HEK293T (cell line): ENCODE measurements at regions not wholly inside any gene's neighbourhood (a gene's known extent, or its start where the extent isn't known, plus 50 kb on each side); places are given as distances from the start of the nearest gene placed in this dataset.

ENCODE experiments used
- ELF4 ChIP-seq: fragments of 450-650 bp; IDR thresholded peaks from 2 replicates; pipeline ENCODE4 v1.6.1; 2017; ENCODE audit warnings: antibody characterized with exemption
- FOXA1 ChIP-seq: fragments of 450-650 bp; IDR thresholded peaks from 2 replicates; pipeline ENCODE4 v1.6.1; 2016; ENCODE audit warnings: mild to moderate bottlenecking
- FOXK2 ChIP-seq: fragments of 450-650 bp; IDR thresholded peaks from 2 replicates; pipeline ENCODE4 v1.6.1; 2016; ENCODE audit warnings: mild to moderate bottlenecking
- FOXM1 ChIP-seq: fragments of 450-650 bp; IDR thresholded peaks from 2 replicates; pipeline ENCODE4 v1.6.1; 2017; ENCODE audit warnings: mild to moderate bottlenecking, borderline replicate concordance
- L3MBTL2 ChIP-seq: fragments of 450-650 bp; conservative IDR thresholded peaks from 2 replicates; pipeline ENCODE4 v1.6.1; 2016; ENCODE audit warnings: mild to moderate bottlenecking
- LEF1 ChIP-seq: fragments of 450-650 bp; IDR thresholded peaks from 2 replicates; pipeline ENCODE4 v1.6.1; 2017; ENCODE audit warnings: mild to moderate bottlenecking, borderline replicate concordance
- SP1 ChIP-seq: fragments of 450-650 bp; IDR thresholded peaks from 2 replicates; pipeline ENCODE4 v1.6.1; 2017
- SUZ12 ChIP-seq: fragments of 450-650 bp; IDR thresholded peaks from 2 replicates; pipeline ENCODE4 v1.6.1; 2016; ENCODE audit warnings: mild to moderate bottlenecking
- ZNF384 ChIP-seq: fragments of 450-650 bp; IDR thresholded peaks from 2 replicates; pipeline ENCODE4 v1.6.1; 2016
- TF ChIP-seq, protein P1 (sequence below): fragments of 450-650 bp; IDR thresholded peaks from 2 replicates; pipeline ENCODE4 v1.6.1; 2016

DNA sequence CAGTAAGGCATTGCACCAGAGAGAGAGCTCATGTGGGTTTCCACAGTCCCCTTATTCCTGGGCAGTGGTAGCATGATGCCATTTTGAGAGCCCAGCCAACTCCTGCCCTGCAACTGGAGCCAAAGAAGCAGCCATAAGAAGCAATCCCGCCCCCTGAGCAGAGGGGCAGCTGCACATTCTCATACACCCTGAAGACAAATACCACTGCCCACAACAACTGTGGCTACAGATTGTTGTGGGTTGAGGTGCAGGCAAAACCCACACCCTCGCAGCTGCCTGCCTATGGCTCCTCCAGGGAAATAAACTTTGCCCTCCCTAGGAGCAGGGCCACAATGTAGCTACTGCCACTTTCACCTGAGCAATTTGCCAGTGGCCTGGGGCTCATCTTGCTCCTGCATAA, 219.4 kb upstream of the NRXN1 start:
- no peak for TF ChIP-seq LEF1
- TF ChIP-seq FOXM1, result no peak
- no peak for TF ChIP-seq FOXK2
- TF ChIP-seq SUZ12, result no peak
- TF ChIP-seq ELF4, result no peak
- no peak for TF ChIP-seq SP1
- TF ChIP-seq, protein P1, sequence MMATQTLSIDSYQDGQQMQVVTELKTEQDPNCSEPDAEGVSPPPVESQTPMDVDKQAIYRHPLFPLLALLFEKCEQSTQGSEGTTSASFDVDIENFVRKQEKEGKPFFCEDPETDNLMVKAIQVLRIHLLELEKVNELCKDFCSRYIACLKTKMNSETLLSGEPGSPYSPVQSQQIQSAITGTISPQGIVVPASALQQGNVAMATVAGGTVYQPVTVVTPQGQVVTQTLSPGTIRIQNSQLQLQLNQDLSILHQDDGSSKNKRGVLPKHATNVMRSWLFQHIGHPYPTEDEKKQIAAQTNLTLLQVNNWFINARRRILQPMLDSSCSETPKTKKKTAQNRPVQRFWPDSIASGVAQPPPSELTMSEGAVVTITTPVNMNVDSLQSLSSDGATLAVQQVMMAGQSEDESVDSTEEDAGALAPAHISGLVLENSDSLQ, result no peak
- no peak for TF ChIP-seq FOXA1
- no peak for TF ChIP-seq ZNF384
- TF ChIP-seq L3MBTL2, result no peak
